ENCODE measurements at regions not wholly inside any gene's neighbourhood (a gene's known extent, or its start where the extent isn't known, plus 50 kb on each side); places are given as distances from the start of the nearest gene placed in this dataset.

DNA sequence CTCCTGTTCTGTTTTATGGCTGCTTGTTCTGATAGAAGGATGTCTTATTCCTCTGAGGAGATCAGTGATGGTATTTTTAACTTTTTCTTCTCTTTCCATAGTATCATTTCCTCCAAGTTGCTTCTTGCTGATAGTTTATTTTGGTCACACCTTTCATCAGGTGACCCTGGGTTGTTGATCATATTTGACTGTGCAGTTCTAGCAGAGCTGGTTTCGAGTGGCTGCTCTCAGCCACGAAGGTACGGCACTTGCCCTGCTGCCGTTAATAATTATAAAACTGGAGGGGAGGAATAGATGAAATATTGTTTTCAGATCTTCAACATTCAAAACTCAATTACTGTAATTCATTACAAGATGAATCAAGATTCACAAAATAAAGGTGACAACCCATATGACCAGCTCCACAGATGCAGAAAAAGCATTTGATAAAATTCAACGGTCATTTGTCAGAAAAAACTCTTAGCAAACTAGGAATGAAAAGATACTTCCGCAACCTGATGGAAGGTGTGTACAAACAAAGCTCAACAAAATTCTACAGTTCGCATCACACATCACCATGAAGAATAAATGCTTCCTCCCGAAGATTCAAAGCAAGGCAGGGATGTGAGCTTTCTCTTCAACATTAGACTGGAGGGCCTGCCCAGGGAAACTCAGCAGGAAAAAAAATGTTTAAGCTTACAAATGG, 59.2 kb upstream of the RTL6 start:
- no peak for FAIRE-seq
- H3K27ac Mint-ChIP-seq (ENCODE audit: unreplicated experiment): no peak overlapping the region
- H4K20me1 ChIP-seq (ENCODE audit: insufficient read depth, low read length): no peaks in the 10 kb centered on the region

DNA sequence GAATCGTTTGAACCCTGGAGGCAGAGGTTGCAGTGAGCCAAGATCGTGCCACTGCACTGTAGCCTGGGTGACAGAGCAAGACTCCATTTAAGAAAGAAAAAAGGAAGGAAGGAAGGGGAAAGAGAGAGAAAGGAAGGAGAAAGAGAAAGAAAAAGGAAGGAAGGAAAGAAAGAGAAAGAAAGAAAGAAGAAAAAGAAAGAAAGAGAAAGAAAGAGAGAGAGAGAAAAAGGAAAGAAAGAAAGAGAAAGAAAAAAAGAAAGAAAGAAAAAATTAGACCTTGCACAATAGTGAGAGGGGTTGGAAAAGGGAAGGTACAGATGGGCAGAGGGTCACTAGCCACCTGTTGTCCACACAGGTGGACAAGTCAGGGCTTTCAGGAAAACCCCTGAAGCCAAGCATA, 57.6 kb upstream of the RTL6 start:
- Histone ChIP-seq H3K9me3 (ENCODE audit: insufficient read depth, low read depth, low read length) (no peaks in the 10 kb centered on the region), H4K20me1 (ENCODE audit: insufficient read depth, low read length) (no peaks in the 10 kb centered on the region), H3K4me3 (ENCODE audit: insufficient read depth, low read depth, low read length) (no peak overlapping the region), H3K9ac (ENCODE audit: low read length) (no peak overlapping the region), H3K79me2 (ENCODE audit: insufficient read depth, low read length) (no peaks in the 10 kb centered on the region), H3K4me2 (ENCODE audit: low read length) (no peak overlapping the region), H3K36me3 (ENCODE audit: insufficient read depth, low read length) (no peaks in the 10 kb centered on the region), H3K27me3 (ENCODE audit: insufficient read depth, low read length) (peaks cover 17% of the 10 kb centered on the region), H3K4me1 (ENCODE audit: insufficient read depth, low read length) (no peaks in the 10 kb centered on the region), H3K27ac (ENCODE audit: low read depth, low read length) (no peak overlapping the region), H2AFZ (ENCODE audit: low read depth, low read length) (no peak overlapping the region)
- FAIRE-seq (no peak), DNase-seq (ENCODE audit: low read depth) (no peak)
- Mint-ChIP-seq H3K27ac (ENCODE audit: unreplicated experiment) (no peak overlapping the region), H3K36me3 (ENCODE audit: low read depth, unreplicated experiment) (no peaks in the 10 kb centered on the region), H3K4me3 (ENCODE audit: unreplicated experiment) (no peak overlapping the region), H3K4me1 (ENCODE audit: low read depth, unreplicated experiment) (peaks cover 1% of the 10 kb centered on the region), H3K9me3 (ENCODE audit: unreplicated experiment) (peaks cover 3% of the 10 kb centered on the region), H3K27me3 (ENCODE audit: low read depth, unreplicated experiment) (peaks cover 33% of the 10 kb centered on the region)
- TF ChIP-seq CTCF (IDR thresholded peaks at IDR 0.05; ENCODE audit: insufficient read depth, low read depth, low read length): no peak
- TF ChIP-seq EZH2 (IDR thresholded peaks at IDR 0.05; ENCODE audit: insufficient read depth, low read length): no peak

More for the DNA sequence above, 59.2 kb upstream of the RTL6 start:
- no peak overlapping the region for H3K9ac ChIP-seq (ENCODE audit: low read length)
- H3K9me3 ChIP-seq (ENCODE audit: insufficient read depth, low read depth, low read length): no peaks in the 10 kb centered on the region
- Mint-ChIP-seq H3K9me3 (ENCODE audit: unreplicated experiment) (peaks cover 2% of the 10 kb centered on the region), H3K4me1 (ENCODE audit: low read depth, unreplicated experiment) (no peaks in the 10 kb centered on the region), H3K36me3 (ENCODE audit: low read depth, unreplicated experiment) (no peaks in the 10 kb centered on the region), H3K4me3 (ENCODE audit: unreplicated experiment) (no peak overlapping the region), H3K27me3 (ENCODE audit: low read depth, unreplicated experiment) (peaks cover 34% of the 10 kb centered on the region)
- no peak overlapping the region for H2AFZ ChIP-seq (ENCODE audit: low read depth, low read length)
- no peak overlapping the region for H3K4me3 ChIP-seq (ENCODE audit: insufficient read depth, low read depth, low read length)
- no peaks in the 10 kb centered on the region for H3K79me2 ChIP-seq (ENCODE audit: insufficient read depth, low read length)
- no peak overlapping the region for H3K27ac ChIP-seq (ENCODE audit: low read depth, low read length)
- H3K36me3 ChIP-seq (ENCODE audit: insufficient read depth, low read length): no peaks in the 10 kb centered on the region
- DNase-seq (ENCODE audit: low read depth): no peak
- H3K4me2 ChIP-seq (ENCODE audit: low read length): no peak overlapping the region
- TF ChIP-seq CTCF (IDR thresholded peaks at IDR 0.05; ENCODE audit: insufficient read depth, low read depth, low read length): no peak
- TF ChIP-seq EZH2 (IDR thresholded peaks at IDR 0.05; ENCODE audit: insufficient read depth, low read length): no peak
- no peaks in the 10 kb centered on the region for H3K4me1 ChIP-seq (ENCODE audit: insufficient read depth, low read length)
- H3K27me3 ChIP-seq (ENCODE audit: insufficient read depth, low read length): peaks cover 17% of the 10 kb centered on the region

DNA sequence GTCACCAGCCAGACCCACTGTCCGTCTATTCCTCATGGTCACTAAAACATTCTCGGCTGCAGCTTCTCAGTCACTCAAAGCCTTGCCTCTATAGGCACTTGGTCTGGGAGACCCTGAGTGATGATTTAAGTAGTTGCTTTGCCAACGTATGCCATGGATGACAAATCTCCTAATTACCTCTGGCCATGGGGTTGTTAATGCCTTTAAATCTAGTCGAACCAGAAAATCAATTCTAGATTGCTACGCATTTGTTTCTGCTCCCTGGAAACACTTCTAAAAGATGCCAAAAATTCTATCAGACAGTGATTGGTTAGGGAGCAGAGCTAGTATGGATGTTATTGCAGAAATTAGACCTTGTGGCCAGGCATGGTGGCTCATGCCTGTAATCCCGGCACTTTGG, 57.0 kb upstream of the RTL6 start:
- no peaks in the 10 kb centered on the region for H3K9me3 ChIP-seq (ENCODE audit: insufficient read depth, low read depth, low read length)
- H2AFZ ChIP-seq (ENCODE audit: low read depth, low read length): no peak overlapping the region
- H3K4me2 ChIP-seq (ENCODE audit: low read length): no peak overlapping the region
- no peaks in the 10 kb centered on the region for H4K20me1 ChIP-seq (ENCODE audit: insufficient read depth, low read length)
- H3K79me2 ChIP-seq (ENCODE audit: insufficient read depth, low read length): no peaks in the 10 kb centered on the region
- TF ChIP-seq EZH2 (IDR thresholded peaks at IDR 0.05; ENCODE audit: insufficient read depth, low read length) (no peak), CTCF (IDR thresholded peaks at IDR 0.05; ENCODE audit: insufficient read depth, low read depth, low read length) (no peak)
- no peak overlapping the region for H3K27ac ChIP-seq (ENCODE audit: low read depth, low read length)
- H3K9ac ChIP-seq (ENCODE audit: low read length): no peak overlapping the region
- FAIRE-seq: no peak
- Mint-ChIP-seq H3K9me3 (ENCODE audit: unreplicated experiment) (peaks cover 3% of the 10 kb centered on the region), H3K27me3 (ENCODE audit: low read depth, unreplicated experiment) (peaks cover 33% of the 10 kb centered on the region), H3K27ac (ENCODE audit: unreplicated experiment) (no peak overlapping the region), H3K4me3 (ENCODE audit: unreplicated experiment) (no peak overlapping the region), H3K36me3 (ENCODE audit: low read depth, unreplicated experiment) (no peaks in the 10 kb centered on the region), H3K4me1 (ENCODE audit: low read depth, unreplicated experiment) (peaks cover 3% of the 10 kb centered on the region)
- H3K27me3 ChIP-seq (ENCODE audit: insufficient read depth, low read length): peaks cover 17% of the 10 kb centered on the region
- no peak overlapping the region for H3K4me3 ChIP-seq (ENCODE audit: insufficient read depth, low read depth, low read length)
- no peak for DNase-seq (ENCODE audit: low read depth)
- no peaks in the 10 kb centered on the region for H3K4me1 ChIP-seq (ENCODE audit: insufficient read depth, low read length)
- no peaks in the 10 kb centered on the region for H3K36me3 ChIP-seq (ENCODE audit: insufficient read depth, low read length)

Data from astrocyte (in vitro differentiated cells and primary cell).